ENCODE measurements at regions not wholly inside any gene's neighbourhood (a gene's known extent, or its start where the extent isn't known, plus 50 kb on each side); places are given as distances from the start of the nearest gene placed in this dataset.

GRCh38 chr5:124872615-124873014 lies 126.2 kb upstream of the ZNF608 start:
- H3K27ac ChIP-seq, result no peak overlapping the region

DNA sequence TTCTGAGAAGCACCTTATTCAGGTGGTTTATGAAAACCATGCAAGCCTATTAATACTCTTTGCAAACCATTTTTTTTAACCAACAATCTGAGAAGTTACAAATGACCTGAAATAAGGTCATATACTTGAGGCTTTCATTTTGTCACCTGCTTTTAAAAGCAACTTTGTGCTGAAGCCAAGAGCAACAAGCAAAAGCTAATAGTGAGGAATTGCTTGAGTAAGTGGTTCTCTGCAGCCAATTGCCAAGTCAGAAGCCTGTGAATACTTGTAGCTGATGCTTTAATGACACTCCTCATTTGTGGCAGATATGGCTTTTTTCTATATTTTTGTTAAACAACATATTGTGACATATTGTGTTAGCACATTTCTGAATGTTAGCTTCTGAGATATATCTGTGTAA lies 126.7 kb upstream of the ZNF608 start:
- H3K27ac ChIP-seq, result no peak overlapping the region
- no peak for TF ChIP-seq CTCF (conservative IDR thresholded peaks at IDR 0.05)

More at GRCh38 chr5:124872615-124873014, 126.2 kb upstream of the ZNF608 start:
- no peak for TF ChIP-seq CTCF (conservative IDR thresholded peaks at IDR 0.05)

- no peak for TF ChIP-seq CTCF (conservative IDR thresholded peaks at IDR 0.05)
Measured at GRCh38 chr5:124873713-124874112, 127.3 kb upstream of the ZNF608 start.

GRCh38 chr5:124876566-124876965 lies 130.1 kb upstream of the ZNF608 start:
- no peak for TF ChIP-seq CTCF (conservative IDR thresholded peaks at IDR 0.05)
- no peak overlapping the region for H3K27ac ChIP-seq

More at GRCh38 chr5:124873713-124874112, 127.3 kb upstream of the ZNF608 start:
- H3K27ac ChIP-seq, result no peak overlapping the region

DNA sequence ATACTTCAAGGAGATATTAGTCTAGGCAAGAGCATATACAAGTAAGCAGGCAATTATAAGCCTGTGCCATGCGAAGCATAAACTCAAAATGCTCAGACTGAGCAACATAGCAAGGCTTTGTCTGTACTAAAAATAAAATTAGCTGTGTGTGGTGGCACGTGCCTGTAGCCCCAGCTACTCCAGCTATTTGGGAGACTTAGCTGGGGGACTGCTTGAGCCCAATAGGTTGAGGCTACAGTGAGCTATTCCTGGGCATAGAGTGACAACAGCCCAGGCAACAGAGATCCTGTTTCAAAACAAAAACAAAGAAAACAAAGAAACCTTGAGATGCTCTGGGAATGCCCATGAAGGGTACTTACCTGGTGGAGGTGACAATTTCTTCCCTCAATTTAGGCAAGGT lies 130.5 kb upstream of the ZNF608 start:
- no peak for TF ChIP-seq CTCF (conservative IDR thresholded peaks at IDR 0.05)
- H3K27ac ChIP-seq, result no peak overlapping the region

GRCh38 chr5:124877501-124878146 lies 131.2 kb upstream of the ZNF608 start:
- no peak overlapping the region for H3K27ac ChIP-seq
- no peak for TF ChIP-seq CTCF (conservative IDR thresholded peaks at IDR 0.05)

DNA sequence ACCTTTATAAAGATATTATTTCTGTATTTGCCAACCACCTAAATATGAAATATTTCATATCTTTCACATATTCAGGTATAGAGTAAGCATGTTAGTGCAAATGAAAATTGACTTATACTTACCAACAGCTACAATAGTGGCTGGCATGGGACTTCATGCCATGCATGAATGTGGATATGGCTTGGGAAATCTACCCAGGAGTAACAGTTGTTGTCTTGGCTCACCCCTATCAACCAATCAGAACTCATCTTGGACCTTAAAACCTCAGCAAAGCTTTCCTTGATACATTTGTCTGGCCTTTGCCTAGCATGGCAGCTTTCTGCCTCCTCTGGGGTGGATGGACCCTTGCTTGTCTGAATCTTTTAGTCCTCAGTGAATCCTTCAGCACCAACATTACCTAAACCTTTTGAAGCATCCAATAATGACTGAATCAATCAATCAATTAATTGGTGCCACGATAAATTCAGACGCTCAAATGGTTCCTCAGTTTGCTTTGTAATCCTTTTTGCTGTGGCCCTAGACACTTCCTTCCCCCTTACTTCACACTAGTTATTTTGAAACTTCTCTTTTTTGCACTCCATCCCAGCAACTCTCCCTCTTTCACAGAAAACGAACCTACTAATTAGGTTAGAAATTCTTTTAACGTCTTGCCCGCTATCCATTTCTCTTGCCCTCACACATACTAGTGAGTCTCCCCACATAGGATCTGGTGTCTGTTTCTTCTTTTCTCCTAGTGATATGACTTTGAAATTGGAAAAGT lies 132.3 kb upstream of the ZNF608 start:
- no peak overlapping the region for H3K27ac ChIP-seq
- TF ChIP-seq CTCF (conservative IDR thresholded peaks at IDR 0.05), result no peak

Data from VCaP (cell line).